Cardiac fibroblast (primary cell): ENCODE measurements at regions not wholly inside any gene's neighbourhood (a gene's known extent, or its start where the extent isn't known, plus 50 kb on each side); places are given as distances from the start of the nearest gene placed in this dataset.
"Not testable (repeated sequence)": the region's sequence is repeated elsewhere in the genome, so short reads cannot be mapped to it uniquely, and the experiment has no call there.

Source experiments
- DNase-seq, 2 donors: peaks; one replicate each; pipeline versions ENCODE4 v3.0.0 to v3.0.0-alpha.2; 2010; ENCODE audit warnings: low read depth in 2 of 2
- H3K4me3 ChIP-seq, 2 donors: replicated peaks in 1 of 2; 1 replicate in 1 of 2; 2 replicates in 1 of 2; pipeline ENCODE4 v1.5.1; 2011; ENCODE audit warnings: low read depth in 2 of 2, low read length in 2 of 2, mild to moderate bottlenecking in 2 of 2, moderate library complexity in 1 of 2
- CTCF ChIP-seq: IDR thresholded peaks from one replicate; pipeline ENCODE4 v1.5.1; 2011; ENCODE audit warnings: low read depth, mild to moderate bottlenecking, low read length, inconsistent platforms

DNA sequence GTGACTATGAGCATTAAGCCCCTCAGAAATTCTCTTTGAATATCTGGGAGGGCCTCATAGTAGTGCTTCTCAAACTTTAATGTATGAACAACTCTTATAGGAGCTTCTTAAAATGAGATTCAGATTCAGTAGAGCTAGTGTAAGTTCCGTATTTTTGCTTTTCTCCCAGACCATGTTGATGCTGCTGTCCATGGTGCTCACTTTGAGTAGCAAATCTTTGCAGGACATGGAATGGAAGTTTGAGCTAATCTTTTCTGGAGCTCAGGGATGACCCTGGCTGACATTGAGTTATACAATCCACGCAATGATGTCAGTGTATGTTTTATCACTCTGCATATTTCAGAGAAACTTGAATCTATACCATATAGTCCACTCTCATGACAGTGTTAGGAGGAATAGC, 134.2 kb downstream of the OTOL1 start:
- no peak overlapping the region for H3K4me3 ChIP-seq
- peak in 1 of 2 donors; percentile 5 for DNase-seq
- TF ChIP-seq CTCF, result no peak

- DNase-seq, result no peak
- no peak overlapping the region for H3K4me3 ChIP-seq
- TF ChIP-seq CTCF, result no peak
Measured at GRCh38 chr3:161631536-161631935, 134.9 kb downstream of the OTOL1 start.

- DNase-seq, result no peak
Measured at GRCh38 chr3:161637559-161637958, 141.0 kb downstream of the OTOL1 start.

GRCh38 chr3:161639095-161639494, 142.5 kb downstream of the OTOL1 start:
- not testable (repeated sequence) for DNase-seq, H3K4me3 ChIP-seq

More at GRCh38 chr3:161637559-161637958, 141.0 kb downstream of the OTOL1 start:
- no peak overlapping the region for H3K4me3 ChIP-seq
- no peak for TF ChIP-seq CTCF

DNA sequence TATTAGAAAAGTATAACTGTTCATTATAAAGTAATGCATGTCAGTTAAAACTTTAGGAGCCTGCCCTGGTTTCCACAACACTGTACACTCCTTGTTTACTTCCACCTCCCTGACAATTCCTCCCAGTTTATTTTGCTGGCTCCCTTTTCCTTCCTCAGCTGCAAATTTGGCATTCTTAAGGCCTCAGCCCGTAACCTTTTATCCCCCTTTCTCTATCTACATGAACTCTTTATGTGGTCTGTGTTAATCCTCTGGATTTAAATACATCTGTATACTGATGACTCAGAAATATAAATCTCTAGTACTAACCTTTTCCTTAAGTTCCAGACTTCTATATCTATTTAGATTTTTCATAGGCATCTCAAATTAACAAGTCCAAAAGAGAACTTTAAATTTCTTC, 143.6 kb downstream of the OTOL1 start:
- no peak for TF ChIP-seq CTCF
- H3K4me3 ChIP-seq, result no peak overlapping the region

DNA sequence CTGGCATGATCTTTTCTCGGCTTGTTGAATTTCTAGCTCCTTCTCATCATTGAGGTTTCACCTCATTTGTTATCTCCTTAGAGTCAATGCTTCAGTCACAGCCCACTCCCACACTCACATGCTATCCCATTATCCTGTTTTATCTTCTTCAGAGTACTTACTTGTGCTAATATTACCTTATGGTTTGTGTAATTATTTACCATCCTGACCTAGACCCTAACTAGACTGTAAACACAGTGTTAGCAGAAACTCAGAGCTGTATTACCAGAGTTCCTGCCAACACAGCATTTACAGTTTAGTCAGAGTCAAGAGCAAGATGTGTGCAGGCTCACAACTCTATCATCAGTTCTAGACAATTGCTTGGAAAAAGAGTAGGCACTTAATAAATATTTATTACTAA, 144.7 kb downstream of the OTOL1 start:
- TF ChIP-seq CTCF, result no peak
- H3K4me3 ChIP-seq, result no peak overlapping the region
- DNase-seq, result no peak

More for the DNA sequence above, 143.6 kb downstream of the OTOL1 start:
- DNase-seq, result no peak

GRCh38 chr3:161644891-161645635, 148.5 kb downstream of the OTOL1 start:
- DNase-seq, result no peak
- no peak for TF ChIP-seq CTCF
- no peak overlapping the region for H3K4me3 ChIP-seq
